Calu3 (cell line): ENCODE measurements at regions not wholly inside any gene's neighbourhood (a gene's known extent, or its start where the extent isn't known, plus 50 kb on each side); places are given as distances from the start of the nearest gene placed in this dataset.

Experiments
- BruUV-seq: library from RNA; stranded (reverse); fragments of 400-500 nt; replicated peaks from 2 replicates; lab custom pipeline; 2021; lab: Mats Ljungman, UMichigan
- CTCF ChIA-PET: fragments of 300-600 bp; sonication (Branson Sonifier 250); formaldehyde crosslinking; loops from one replicate; lab custom pipeline; 2022; ENCODE audit warnings: antibody characterized with exemption; lab: Charles Lee
- DNase-seq: peaks from one replicate; pipeline ENCODE4 v3.0.0; 2022
- H3K27ac Mint-ChIP-seq: one replicate; pipeline ENCODE4 v1.8.0; 2022; ENCODE audit warnings: mixed read lengths; ENCODE audit not compliant: unreplicated experiment
- H3K27me3 Mint-ChIP-seq: one replicate; pipeline ENCODE4 v1.8.0; 2022; ENCODE audit warnings: mixed read lengths; ENCODE audit not compliant: unreplicated experiment
- H3K36me3 Mint-ChIP-seq: one replicate; pipeline ENCODE4 v1.8.0; 2022; ENCODE audit warnings: mild to moderate bottlenecking, moderate library complexity, mixed read lengths; ENCODE audit not compliant: insufficient read depth, unreplicated experiment
- H3K4me1 Mint-ChIP-seq: one replicate; pipeline ENCODE4 v1.8.0; 2022; ENCODE audit warnings: mild to moderate bottlenecking, low read depth, mixed read lengths; ENCODE audit not compliant: unreplicated experiment
- H3K4me3 Mint-ChIP-seq: one replicate; pipeline ENCODE4 v1.8.0; 2022; ENCODE audit warnings: mild to moderate bottlenecking, low read depth, moderate library complexity, mixed read lengths; ENCODE audit not compliant: unreplicated experiment
- H3K9me3 Mint-ChIP-seq: one replicate; pipeline ENCODE4 v1.8.0; 2022; ENCODE audit warnings: low read depth, mixed read lengths; ENCODE audit not compliant: unreplicated experiment
- intact Hi-C: fragments of 100-400 bp; cut with micrococcal nuclease; formaldehyde crosslinking; loops from one replicate; pipeline ENCODE4 v1.10.0; 2022; ENCODE audit not compliant: unreplicated experiment
- TF ChIP-seq, protein P1 (sequence below): fragments of 200-600 bp; IDR thresholded peaks from one replicate; pipeline ENCODE4 v1.8.0; 2022; ENCODE audit warnings: antibody characterized with exemption; ENCODE audit not compliant: unreplicated experiment

DNA sequence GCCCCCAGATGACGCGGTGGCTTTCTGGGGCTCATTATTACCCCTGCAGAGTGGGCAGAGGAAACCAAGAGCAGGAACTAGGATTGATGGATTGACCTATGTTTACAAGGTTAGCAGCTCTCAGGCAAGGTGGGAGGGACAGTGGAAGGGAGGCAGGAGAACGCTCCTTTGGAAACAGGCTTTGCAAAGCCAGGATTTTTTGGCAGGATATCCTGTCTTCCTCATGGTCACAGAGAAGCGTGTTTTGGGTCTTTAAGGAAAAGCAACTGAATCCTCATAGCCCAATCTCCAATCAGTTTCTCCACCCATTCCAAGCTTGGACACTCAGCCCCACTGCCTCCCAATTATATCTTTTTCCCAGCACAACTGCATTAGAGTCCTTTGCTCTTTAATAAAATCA, 105.6 kb upstream of the SOD1 start:
- Mint-ChIP-seq H3K27me3 (no peaks in the 10 kb centered on the region), H3K4me1 (peaks cover 29% of the 10 kb centered on the region), H3K27ac (peak overlapping the region; percentile 57), H3K4me3 (peak overlapping the region; percentile 33), H3K9me3 (no peaks in the 10 kb centered on the region), H3K36me3 (peaks cover 13% of the 10 kb centered on the region)
- intact Hi-C loops = no loop called here
- CTCF ChIA-PET = no interaction called here
- TF ChIP-seq, protein P1, sequence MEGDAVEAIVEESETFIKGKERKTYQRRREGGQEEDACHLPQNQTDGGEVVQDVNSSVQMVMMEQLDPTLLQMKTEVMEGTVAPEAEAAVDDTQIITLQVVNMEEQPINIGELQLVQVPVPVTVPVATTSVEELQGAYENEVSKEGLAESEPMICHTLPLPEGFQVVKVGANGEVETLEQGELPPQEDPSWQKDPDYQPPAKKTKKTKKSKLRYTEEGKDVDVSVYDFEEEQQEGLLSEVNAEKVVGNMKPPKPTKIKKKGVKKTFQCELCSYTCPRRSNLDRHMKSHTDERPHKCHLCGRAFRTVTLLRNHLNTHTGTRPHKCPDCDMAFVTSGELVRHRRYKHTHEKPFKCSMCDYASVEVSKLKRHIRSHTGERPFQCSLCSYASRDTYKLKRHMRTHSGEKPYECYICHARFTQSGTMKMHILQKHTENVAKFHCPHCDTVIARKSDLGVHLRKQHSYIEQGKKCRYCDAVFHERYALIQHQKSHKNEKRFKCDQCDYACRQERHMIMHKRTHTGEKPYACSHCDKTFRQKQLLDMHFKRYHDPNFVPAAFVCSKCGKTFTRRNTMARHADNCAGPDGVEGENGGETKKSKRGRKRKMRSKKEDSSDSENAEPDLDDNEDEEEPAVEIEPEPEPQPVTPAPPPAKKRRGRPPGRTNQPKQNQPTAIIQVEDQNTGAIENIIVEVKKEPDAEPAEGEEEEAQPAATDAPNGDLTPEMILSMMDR = no peak
- DNase-seq = no peak
- no TSS peak for BruUV-seq

DNA sequence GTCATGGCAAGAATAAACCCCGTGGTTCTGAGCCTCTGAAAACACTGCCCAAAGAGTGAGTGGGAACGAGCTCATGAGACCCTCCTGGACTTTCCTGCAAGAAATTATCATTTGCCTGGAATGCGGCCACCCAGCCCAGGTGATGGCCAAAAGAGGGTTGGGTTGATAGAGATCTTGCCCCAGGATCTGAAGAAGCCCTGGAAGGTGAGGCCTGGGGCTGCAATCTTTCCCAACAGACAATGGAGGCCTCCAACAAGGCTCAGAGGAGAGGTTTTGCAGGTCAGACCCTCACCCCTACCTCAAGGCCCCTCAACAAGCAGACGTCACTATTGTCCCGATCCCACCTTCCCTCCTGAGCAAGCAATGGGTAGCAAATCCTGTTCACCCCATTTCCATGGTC, 106.0 kb upstream of the SOD1 start:
- H3K27ac Mint-ChIP-seq = no peak overlapping the region
- no peak overlapping the region for H3K4me3 Mint-ChIP-seq

GRCh38 chr21:31552826-31553225, 106.7 kb upstream of the SOD1 start:
- TF ChIP-seq, protein P1 = no peak
- no peak overlapping the region for H3K4me3 Mint-ChIP-seq
- H3K27ac Mint-ChIP-seq = no peak overlapping the region
- intact Hi-C loops = no loop called here
- H3K4me1 Mint-ChIP-seq = peaks cover 29% of the 10 kb centered on the region
- CTCF ChIA-PET = no interaction called here
- H3K27me3 Mint-ChIP-seq = no peaks in the 10 kb centered on the region
- no TSS peak for BruUV-seq
- DNase-seq = no peak
- H3K36me3 Mint-ChIP-seq = peaks cover 4% of the 10 kb centered on the region
- no peaks in the 10 kb centered on the region for H3K9me3 Mint-ChIP-seq

More for the DNA sequence above, 106.0 kb upstream of the SOD1 start:
- CTCF ChIA-PET = no interaction called here
- Mint-ChIP-seq H3K36me3 (peaks cover 9% of the 10 kb centered on the region), H3K9me3 (no peaks in the 10 kb centered on the region), H3K4me1 (peaks cover 29% of the 10 kb centered on the region), H3K27me3 (no peaks in the 10 kb centered on the region)
- no TSS peak for BruUV-seq
- DNase-seq = no peak
- intact Hi-C loops = no loop called here
- TF ChIP-seq, protein P1 = no peak

GRCh38 chr21:31550070-31550469, 109.4 kb upstream of the SOD1 start:
- CTCF ChIA-PET = no interaction called here

More at GRCh38 chr21:31550070-31550469, 109.4 kb upstream of the SOD1 start:
- no peaks in the 10 kb centered on the region for H3K9me3 Mint-ChIP-seq
- H3K27me3 Mint-ChIP-seq = no peaks in the 10 kb centered on the region
- H3K4me3 Mint-ChIP-seq = no peak overlapping the region
- no peak overlapping the region for H3K27ac Mint-ChIP-seq
- no TSS peak for BruUV-seq
- intact Hi-C loops = no loop called here
- peaks cover 13% of the 10 kb centered on the region for H3K4me1 Mint-ChIP-seq
- DNase-seq = no peak
- no peaks in the 10 kb centered on the region for H3K36me3 Mint-ChIP-seq
- TF ChIP-seq, protein P1 = no peak
